ENCODE measurements at regions not wholly inside any gene's neighbourhood (a gene's known extent, or its start where the extent isn't known, plus 50 kb on each side); places are given as distances from the start of the nearest gene placed in this dataset.

- TF ChIP-seq CTCF (IDR thresholded peaks at IDR 0.05; ENCODE audit: insufficient read depth in 1 of 2, low read depth in 1 of 2, low read length in 1 of 2, severe bottlenecking in 1 of 2, unreplicated experiment in 1 of 2), result no peak
- POLR2A ChIA-PET, result no interaction called here
- H3K4me1 Mint-ChIP-seq (ENCODE audit: low read depth, unreplicated experiment), result no peaks in the 10 kb centered on the region
- Histone ChIP-seq H3K4me1 (no peaks in the 10 kb centered on the region), H3K27me3 (replicated peaks; ENCODE audit: control insufficient read depth, insufficient read depth, low read length) (no peaks in the 10 kb centered on the region), H3K36me3 (ENCODE audit: control insufficient read depth, insufficient read depth, low read length) (no peaks in the 10 kb centered on the region), H3K4me3 (ENCODE audit: low read depth, low read length) (no peak overlapping the region), H3K9me3 (no peaks in the 10 kb centered on the region)
- BruUV-seq (replicated peaks), result no TSS peak
- intact Hi-C loops (cut with micrococcal nuclease; ENCODE audit: unreplicated experiment), result no loop called here
- H3K9me3 Mint-ChIP-seq (ENCODE audit: unreplicated experiment), result peaks cover 33% of the 10 kb centered on the region
- CTCF ChIA-PET, result no interaction called here
- no peak for DNase-seq
- H3K27me3 Mint-ChIP-seq (ENCODE audit: insufficient read depth, unreplicated experiment), result no peaks in the 10 kb centered on the region
- H3K36me3 Mint-ChIP-seq (ENCODE audit: insufficient read depth, unreplicated experiment), result no peaks in the 10 kb centered on the region
- no peak overlapping the region for H3K27ac Mint-ChIP-seq (ENCODE audit: unreplicated experiment)
- no peak overlapping the region for H3K4me3 Mint-ChIP-seq (ENCODE audit: unreplicated experiment)
Observed at GRCh38 chr14:28542040-28542439, 224.5 kb upstream of the FOXG1 start.

DNA sequence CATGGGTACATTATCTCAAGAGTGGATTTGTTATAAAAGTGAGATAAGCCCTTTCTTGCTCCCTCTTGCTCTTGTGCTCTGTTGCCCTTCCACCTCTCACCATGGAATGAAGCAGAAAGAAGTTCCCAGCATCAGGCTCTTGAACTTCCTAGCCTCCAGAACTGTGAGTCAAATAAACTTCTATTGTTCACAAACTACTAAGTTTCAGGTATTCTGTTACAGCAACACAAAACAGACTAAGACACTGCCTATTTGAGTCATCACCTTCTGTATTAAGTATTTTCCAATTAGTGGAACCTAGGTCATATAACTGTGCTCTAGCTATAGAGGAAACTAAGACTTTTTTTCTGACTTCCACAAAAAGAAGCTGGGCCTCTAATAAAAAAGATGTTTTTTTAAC, 201.2 kb upstream of the FOXG1 start:
- Mint-ChIP-seq H3K4me1 (ENCODE audit: low read depth, unreplicated experiment) (no peaks in the 10 kb centered on the region), H3K27me3 (ENCODE audit: insufficient read depth, unreplicated experiment) (peaks cover 2% of the 10 kb centered on the region), H3K27ac (ENCODE audit: unreplicated experiment) (no peak overlapping the region), H3K4me3 (ENCODE audit: unreplicated experiment) (no peak overlapping the region), H3K36me3 (ENCODE audit: insufficient read depth, unreplicated experiment) (no peaks in the 10 kb centered on the region), H3K9me3 (ENCODE audit: unreplicated experiment) (no peaks in the 10 kb centered on the region)
- H3K4me1 ChIP-seq, result no peaks in the 10 kb centered on the region
- no TSS peak for BruUV-seq (replicated peaks)
- ChIA-PET POLR2A (no interaction called here), CTCF (no interaction called here)
- no peaks in the 10 kb centered on the region for H3K36me3 ChIP-seq (ENCODE audit: control insufficient read depth, insufficient read depth, low read length)
- intact Hi-C loops (cut with micrococcal nuclease; ENCODE audit: unreplicated experiment), result no loop called here
- DNase-seq, result no peak
- H3K9me3 ChIP-seq, result no peaks in the 10 kb centered on the region
- no peak for TF ChIP-seq CTCF (IDR thresholded peaks at IDR 0.05; ENCODE audit: insufficient read depth in 1 of 2, low read depth in 1 of 2, low read length in 1 of 2, severe bottlenecking in 1 of 2, unreplicated experiment in 1 of 2)
- no peak overlapping the region for H3K4me3 ChIP-seq (ENCODE audit: low read depth, low read length)
- no peaks in the 10 kb centered on the region for H3K27me3 ChIP-seq (replicated peaks; ENCODE audit: control insufficient read depth, insufficient read depth, low read length)

GRCh38 chr14:28570391-28570790, 196.2 kb upstream of the FOXG1 start:
- H3K36me3 ChIP-seq (ENCODE audit: control insufficient read depth, insufficient read depth, low read length), result no peaks in the 10 kb centered on the region
- H3K27me3 ChIP-seq (replicated peaks; ENCODE audit: control insufficient read depth, insufficient read depth, low read length), result no peaks in the 10 kb centered on the region
- no peaks in the 10 kb centered on the region for H3K9me3 Mint-ChIP-seq (ENCODE audit: unreplicated experiment)
- no TSS peak for BruUV-seq (replicated peaks)
- no peaks in the 10 kb centered on the region for H3K27me3 Mint-ChIP-seq (ENCODE audit: insufficient read depth, unreplicated experiment)
- intact Hi-C loops (cut with micrococcal nuclease; ENCODE audit: unreplicated experiment), result no loop called here
- no peaks in the 10 kb centered on the region for H3K4me1 ChIP-seq
- CTCF ChIA-PET, result no interaction called here
- DNase-seq, result no peak
- H3K27ac Mint-ChIP-seq (ENCODE audit: unreplicated experiment), result no peak overlapping the region
- H3K36me3 Mint-ChIP-seq (ENCODE audit: insufficient read depth, unreplicated experiment), result no peaks in the 10 kb centered on the region
- POLR2A ChIA-PET, result no interaction called here
- no peak overlapping the region for H3K4me3 ChIP-seq (ENCODE audit: low read depth, low read length)
- H3K4me3 Mint-ChIP-seq (ENCODE audit: unreplicated experiment), result no peak overlapping the region
- no peaks in the 10 kb centered on the region for H3K9me3 ChIP-seq
- H3K4me1 Mint-ChIP-seq (ENCODE audit: low read depth, unreplicated experiment), result no peaks in the 10 kb centered on the region
- TF ChIP-seq CTCF (IDR thresholded peaks at IDR 0.05; ENCODE audit: insufficient read depth in 1 of 2, low read depth in 1 of 2, low read length in 1 of 2, severe bottlenecking in 1 of 2, unreplicated experiment in 1 of 2), result no peak

All from Caco-2 (cell line).